IPS-11a (cell line): ENCODE measurements at regions not wholly inside any gene's neighbourhood (a gene's known extent, or its start where the extent isn't known, plus 50 kb on each side); places are given as distances from the start of the nearest gene placed in this dataset.
"Not testable (repeated sequence)": the region's sequence is repeated elsewhere in the genome, so short reads cannot be mapped to it uniquely, and the experiment has no call there.

ENCODE experiments used
- H3K4me3 ChIP-seq: one replicate; pipeline ENCODE4 v1.5.1; 2013; ENCODE audit warnings: low read depth, low read length, control low read depth

DNA sequence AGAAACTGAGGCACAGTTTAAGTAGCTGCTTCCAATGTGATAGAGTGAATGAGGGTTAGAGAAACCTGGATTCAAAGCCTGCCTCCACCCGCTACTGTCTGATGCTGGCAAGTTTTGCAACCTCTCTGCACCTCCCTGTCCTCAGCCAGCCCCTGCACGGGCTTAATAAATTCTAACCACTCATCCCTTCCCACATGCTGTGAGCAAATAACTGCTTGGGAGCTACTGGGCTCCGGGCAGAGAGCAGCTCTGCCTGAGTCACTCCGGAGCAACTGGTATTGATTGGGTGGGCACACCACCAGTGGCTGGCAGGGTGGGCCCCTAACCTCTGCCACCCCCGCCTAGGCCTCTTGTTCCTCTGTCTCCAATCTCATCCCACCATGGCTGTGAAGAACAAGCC, 104.3 kb upstream of the SYT13 start:
- H3K4me3 ChIP-seq: no peak overlapping the region

GRCh38 chr11:45388472-45388871, 102.3 kb upstream of the SYT13 start:
- H3K4me3 ChIP-seq: no peak overlapping the region

DNA sequence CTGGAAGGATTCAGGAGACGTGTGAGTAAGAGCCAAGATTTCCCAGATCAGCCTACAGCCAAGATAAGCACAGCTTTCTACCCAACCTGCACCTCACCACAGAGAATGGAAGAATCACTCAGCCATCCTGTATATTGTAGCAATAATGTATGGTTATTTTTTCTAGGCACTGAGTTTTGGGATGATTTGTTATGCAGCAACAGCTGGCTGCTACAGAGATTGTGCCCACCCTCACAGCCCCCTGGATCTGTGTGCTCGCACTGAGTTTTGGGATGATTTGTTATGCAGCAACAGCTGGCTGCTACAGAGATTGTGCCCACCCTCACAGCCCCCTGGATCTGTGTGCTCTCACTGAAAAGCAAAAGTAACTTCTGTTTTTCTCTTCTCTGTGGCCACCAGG, 101.7 kb upstream of the SYT13 start:
- H3K4me3 ChIP-seq: not testable (repeated sequence)

DNA sequence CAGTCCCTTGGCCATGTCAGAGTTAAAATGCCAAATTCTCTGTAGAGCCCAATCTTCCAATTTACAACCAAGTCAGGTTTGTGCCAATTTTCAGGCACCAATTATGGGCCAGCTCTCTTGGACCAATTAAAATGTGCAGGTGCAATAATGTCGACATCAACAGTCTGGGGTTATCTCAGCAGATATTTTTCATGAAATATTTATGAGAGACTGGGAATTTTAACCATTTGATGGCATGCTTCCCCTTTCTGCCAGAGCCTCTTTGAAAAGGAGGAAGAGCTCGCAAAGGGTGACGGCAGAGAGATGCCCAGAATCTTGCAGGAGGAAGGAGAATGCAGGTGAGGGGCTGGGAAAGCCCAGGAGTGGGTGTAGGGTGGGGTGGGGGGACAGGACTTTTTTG, 100.8 kb upstream of the SYT13 start:
- H3K4me3 ChIP-seq: no peak overlapping the region

- H3K4me3 ChIP-seq: no peak overlapping the region
These were observed 99.7 kb upstream of the SYT13 start for GRCh38 chr11:45385844-45386243.

DNA sequence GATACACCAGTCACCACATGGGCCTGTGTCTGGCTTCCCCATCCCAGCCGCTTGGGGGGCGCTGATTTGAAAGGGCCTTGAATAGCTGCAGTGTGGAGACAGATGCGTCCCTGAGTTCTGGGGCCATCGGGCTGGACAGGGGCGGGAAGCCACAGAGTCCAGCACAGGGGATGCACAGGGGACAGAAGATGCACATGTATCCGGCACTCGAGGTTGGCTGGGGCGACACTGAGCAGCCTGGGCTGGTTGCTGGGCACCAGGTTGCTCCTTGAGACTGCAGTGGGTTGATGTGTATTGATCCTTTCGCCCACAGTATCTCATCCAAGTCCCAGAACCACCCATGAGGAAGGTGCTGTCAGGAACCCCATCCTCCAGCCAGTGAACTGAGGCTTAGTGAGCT, 99.3 kb upstream of the SYT13 start:
- H3K4me3 ChIP-seq: no peak overlapping the region

DNA sequence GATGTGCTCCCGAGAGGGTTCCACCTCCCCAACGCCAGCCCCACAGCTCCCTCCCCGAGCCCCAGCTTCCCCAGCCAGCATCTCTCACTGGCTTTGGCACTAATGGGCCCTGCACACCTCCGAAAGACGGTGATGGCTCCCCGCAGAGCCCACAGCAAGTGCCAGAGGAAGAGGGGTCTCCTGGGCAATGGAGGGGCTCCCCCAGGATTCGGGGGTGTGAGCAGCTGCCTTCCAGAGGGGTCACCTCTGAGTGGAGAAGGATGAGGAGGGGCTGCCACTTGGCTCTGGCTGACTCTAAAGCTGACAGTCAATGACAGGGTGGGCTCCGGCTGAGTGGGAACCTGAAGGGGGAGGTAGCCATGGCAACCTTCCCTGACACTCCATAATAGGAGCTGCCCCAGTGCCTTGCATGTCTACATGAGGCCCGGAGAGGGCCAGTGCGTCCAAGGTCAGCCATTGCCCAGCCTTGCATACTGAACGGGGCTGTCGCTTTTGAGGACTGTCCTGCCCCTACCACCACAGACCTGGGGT, 98.6 kb upstream of the SYT13 start:
- no peak overlapping the region for H3K4me3 ChIP-seq

DNA sequence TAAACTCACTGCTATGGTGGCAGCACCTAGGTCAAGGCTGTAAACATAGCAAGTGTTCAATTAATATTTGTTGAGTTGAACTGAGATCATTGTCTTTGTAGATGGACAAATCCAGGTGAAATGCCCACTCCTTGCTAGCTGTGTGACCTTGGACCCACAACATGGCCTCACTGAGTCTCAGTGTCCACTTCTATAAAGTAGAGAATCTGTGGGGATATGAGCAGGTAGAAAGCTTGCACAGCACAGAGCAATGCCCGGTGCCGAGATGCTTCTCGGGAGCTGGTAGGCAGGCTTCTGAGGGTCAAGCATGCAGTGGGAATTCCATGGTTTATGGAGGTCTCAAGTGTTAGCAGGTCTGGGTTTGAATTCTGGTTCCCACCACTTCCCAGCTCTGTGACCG, 97.9 kb upstream of the SYT13 start:
- no peak overlapping the region for H3K4me3 ChIP-seq

DNA sequence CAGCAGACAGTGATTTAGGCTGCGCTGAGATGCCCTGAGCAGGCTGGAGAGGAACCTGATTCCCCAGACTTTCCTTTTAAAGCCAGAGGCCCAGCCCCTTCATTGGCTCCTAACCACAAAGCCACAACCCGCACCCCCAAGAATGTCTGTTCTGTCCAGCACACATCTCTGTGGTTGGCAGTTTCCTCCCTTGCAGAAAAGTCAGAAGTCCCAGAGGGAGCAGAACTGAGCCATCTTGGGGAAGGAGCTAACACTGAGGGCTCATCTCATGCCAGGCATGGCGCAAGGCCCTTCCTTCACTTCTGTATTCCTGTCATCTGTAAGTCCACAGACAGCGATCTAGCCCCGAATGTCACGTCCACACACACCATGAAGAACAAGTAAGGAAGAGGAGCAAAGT, 97.1 kb upstream of the SYT13 start:
- H3K4me3 ChIP-seq: no peak overlapping the region

- H3K4me3 ChIP-seq: no peak overlapping the region
These were observed 96.2 kb upstream of the SYT13 start for GRCh38 chr11:45382133-45382878.

DNA sequence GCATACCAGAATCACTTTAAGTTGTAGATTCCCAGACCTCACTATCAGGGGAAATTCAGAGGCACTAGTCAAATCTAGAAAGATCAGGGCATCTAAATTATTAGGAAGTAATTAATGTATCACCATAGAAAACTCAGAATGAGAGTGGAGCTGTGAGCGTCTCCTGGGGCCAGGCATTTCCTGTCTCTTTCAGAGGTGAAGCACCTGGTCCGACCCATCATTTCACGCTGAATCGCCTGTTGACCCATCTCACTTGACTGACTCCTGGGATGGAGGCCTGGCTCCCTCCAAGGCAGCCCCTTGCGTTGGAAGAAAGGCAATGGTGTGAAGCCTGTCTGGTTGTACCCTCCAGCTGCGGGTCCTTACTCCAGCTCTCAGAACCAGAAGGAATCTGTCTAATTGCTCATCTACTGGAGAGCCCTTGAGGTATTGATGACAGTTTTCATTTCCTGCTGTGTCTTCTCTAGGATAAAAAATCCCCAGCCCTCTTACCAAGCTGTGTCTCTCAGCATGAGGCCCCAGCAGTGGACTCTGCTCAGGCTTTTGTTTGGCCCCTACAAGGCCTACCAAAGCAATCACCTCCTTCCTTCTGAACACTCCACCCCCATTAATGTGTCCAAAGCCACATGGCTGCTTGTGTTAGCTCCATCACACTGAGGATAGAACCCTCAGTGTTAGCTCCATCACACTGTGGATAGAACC, 93.2 kb upstream of the SYT13 start:
- H3K4me3 ChIP-seq: no peak overlapping the region

GRCh38 chr11:45378516-45378915, 92.4 kb upstream of the SYT13 start:
- no peak overlapping the region for H3K4me3 ChIP-seq

GRCh38 chr11:45374653-45375059, 88.5 kb upstream of the SYT13 start:
- H3K4me3 ChIP-seq: no peak overlapping the region

DNA sequence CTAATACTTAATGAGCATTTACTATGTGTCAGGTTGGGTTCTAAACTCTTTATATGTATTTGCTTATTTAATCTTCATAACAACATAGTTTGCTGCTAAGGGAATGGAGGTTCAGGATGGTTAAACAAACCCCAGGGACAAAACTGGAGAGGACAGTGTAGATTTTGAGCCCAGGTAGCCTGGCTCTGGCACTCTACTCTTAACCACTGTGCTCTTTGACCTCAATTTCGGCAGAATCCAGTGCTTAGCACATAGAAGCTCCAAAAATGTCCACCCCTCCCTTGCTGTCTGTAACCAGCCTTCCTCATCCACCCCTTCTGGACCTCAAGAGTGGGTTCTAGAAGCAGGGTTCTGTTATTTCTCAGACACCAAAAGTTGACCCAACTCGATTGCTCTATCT, 88.0 kb upstream of the SYT13 start:
- H3K4me3 ChIP-seq: no peak overlapping the region

- no peak overlapping the region for H3K4me3 ChIP-seq
These were observed 87.4 kb upstream of the SYT13 start for GRCh38 chr11:45373506-45374035.

DNA sequence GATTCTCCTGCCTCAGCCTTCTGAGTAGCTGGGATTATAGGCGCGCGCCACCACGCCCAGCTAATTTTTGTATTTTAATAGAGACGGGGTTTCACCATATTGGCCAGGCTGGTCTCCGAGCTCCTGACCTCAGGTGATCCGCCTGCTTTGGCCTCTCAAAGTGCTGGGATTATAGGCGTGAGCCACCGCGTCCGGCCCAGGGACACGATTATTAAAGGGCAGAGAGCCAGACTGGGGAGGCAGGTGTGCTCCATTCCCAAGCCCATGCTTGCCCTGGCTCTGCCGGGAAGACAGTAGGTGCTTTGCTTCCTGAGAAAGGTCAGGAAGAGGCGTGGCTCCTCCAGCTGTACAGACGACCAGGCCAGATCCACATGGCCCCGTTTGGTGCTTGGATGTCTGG, 86.3 kb upstream of the SYT13 start:
- not testable (repeated sequence) for H3K4me3 ChIP-seq

- H3K4me3 ChIP-seq: peak overlapping the region; percentile 20
These were observed 85.3 kb upstream of the SYT13 start for GRCh38 chr11:45371251-45372115.

DNA sequence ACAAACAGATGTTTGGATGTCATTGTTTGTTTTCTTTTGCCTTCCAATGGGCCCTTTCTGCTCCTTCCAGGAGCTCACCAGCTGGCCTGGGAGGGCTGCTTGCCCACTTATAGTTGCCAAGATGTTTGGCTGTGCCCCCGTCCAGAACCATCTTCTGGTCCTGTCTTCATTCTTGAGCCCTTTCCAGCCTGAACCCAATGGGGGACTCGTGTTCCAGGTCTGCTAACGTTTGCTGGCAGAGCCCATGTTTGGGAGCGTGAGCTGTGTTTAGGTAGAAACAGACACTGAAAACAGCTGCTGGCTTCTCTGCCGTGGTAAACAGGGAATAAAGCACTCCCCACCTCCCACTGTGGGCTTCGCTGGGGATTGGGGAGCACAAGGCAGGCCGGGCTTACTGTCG, 83.2 kb upstream of the SYT13 start:
- no peak overlapping the region for H3K4me3 ChIP-seq

GRCh38 chr11:45368697-45369096, 82.6 kb upstream of the SYT13 start:
- no peak overlapping the region for H3K4me3 ChIP-seq

DNA sequence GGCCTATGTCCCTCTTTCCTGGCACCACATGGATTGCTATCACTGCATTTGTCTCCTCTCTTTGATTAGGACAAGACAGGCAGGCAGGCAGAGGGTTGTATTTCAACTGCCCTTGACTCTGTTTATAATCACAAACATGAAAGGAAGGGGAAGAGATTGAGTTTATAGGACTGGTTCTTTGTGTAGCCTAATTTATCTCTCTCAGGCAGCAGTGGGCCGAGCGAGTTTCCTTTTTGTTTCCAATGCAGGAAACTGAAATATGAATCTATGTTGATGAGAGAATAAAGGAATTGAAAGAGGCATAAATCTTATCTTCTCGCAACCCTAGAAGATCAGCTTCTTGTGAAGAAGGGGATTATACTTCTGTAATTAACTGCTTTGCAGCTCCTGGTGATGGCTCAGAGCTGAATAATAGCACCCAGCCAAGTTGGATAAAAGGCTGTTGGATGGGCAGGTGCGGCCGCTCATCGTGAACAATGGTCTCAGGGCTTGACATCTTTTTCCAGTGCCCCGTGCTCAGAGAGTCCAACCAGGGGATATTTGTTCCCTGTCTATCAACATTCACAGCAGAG, 80.6 kb upstream of the SYT13 start:
- no peak overlapping the region for H3K4me3 ChIP-seq
